NCI-H2029 (cell line): ENCODE measurements at regions not wholly inside any gene's neighbourhood (a gene's known extent, or its start where the extent isn't known, plus 50 kb on each side); places are given as distances from the start of the nearest gene placed in this dataset.
"Not testable (repeated sequence)": the region's sequence is repeated elsewhere in the genome, so short reads cannot be mapped to it uniquely, and the experiment has no call there.

ENCODE experiments used
- DNase-seq: peaks from one replicate; lab custom pipeline; 2025; lab: John Stamatoyannopoulos, UW

DNA sequence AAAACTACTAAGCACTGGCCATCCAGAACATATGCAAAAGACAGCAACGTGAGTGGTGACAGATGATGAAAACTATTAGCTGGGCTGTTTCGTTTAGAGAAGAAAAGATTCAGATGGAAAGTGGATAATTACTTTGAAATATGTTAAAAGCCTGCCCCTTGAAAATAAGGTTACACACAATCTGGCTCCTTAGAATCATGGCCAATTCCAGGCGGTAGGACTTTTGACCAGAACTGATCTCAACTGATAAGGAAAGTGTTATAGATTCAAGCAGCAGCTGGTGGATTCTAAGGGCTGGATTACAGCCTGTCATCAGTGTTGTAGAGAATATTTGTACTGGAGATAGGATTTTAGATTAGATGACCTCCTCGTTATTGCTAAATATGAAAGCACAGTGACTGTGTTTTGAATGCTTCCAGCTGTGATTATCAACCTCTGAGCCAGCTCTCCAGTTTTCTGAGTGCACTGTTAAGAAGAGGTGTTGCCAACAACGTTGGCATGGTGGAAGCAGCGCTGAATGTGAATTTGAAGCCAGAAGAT is 75.1 kb downstream of the KBTBD2 start:
- not testable (repeated sequence) for DNase-seq

- not testable (repeated sequence) for DNase-seq
These were observed 76.8 kb downstream of the KBTBD2 start for GRCh38 chr7:32814779-32815178.

GRCh38 chr7:32809871-32810270 is 81.7 kb downstream of the KBTBD2 start:
- DNase-seq = no peak

DNA sequence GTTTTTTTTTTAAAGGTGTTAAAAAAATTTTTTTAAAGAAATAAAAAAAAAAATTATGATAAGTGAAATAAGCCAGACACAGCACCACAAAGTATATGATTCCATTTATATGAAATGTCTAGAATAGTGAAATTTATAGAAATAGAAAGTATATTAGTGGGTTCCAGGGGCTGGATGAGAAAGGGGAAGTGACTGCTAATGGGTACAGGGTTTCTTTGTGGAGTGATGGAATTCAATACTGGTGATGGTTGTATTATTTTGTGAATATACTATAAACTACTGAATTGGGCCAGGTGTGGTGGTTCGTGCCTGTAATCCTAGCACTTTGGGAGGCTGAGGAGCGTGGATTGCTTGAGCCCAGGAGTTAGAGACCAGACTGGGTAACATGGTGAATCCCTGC is 82.2 kb downstream of the KBTBD2 start:
- DNase-seq = no peak

DNA sequence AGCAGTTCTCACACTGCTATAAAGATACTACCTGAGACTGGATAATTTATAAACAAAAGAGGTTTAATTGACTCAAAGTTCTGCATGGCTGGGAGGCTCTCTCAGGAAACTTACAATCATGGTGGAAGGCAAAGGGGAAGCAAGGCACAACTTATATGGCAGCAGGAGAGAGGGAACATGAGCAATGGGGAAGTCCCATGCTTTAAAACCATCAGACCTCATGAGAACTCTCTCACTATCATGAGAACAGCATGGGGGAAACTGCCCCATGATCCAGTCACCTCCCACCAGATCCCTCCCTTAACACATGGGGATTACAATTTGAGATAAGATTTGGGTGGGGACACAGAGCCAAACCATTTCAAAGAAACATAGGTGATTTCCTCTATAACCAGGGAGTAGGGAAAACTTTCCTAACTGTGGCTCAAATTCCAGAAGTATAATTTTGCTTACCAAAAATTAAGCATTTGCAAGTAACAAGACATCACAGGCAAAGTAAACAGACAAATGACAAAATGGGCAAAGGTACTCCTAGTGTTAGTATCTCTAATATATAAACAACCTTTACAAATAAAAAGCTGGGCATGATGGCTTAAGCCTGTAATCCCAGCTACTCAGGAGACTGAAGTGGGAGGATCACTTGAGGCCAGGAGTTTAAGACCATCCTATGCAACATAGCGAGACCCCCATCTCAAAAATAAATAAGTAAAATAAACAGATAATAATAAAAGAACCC is 88.0 kb downstream of the KBTBD2 start:
- DNase-seq = no peak

GRCh38 chr7:32802305-32802910 is 89.2 kb downstream of the KBTBD2 start:
- no peak for DNase-seq

DNA sequence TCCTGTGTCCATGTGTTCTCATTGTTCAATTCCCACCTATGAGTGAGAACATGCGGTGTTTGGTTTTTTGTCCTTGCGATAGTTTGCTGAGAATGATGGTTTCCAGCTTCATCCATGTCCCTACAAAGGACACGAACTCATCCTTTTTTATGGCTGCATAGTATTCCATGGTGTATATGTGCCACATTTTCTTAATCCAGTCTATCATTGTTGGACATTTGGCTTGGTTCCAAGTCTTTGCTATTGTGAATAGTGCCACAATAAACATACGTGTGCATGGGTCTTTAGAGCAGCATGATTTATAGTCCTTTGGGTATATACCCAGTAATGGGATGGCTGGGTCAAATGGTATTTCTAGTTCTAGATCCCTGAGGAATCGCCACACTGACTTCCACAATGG is 98.5 kb downstream of the KBTBD2 start:
- DNase-seq = not testable (repeated sequence)

GRCh38 chr7:32790766-32791430 is 100.7 kb downstream of the KBTBD2 start:
- not testable (repeated sequence) for DNase-seq

GRCh38 chr7:32789266-32789665 is 102.3 kb downstream of the KBTBD2 start:
- DNase-seq = not testable (repeated sequence)

- not testable (repeated sequence) for DNase-seq
These were observed 103.4 kb downstream of the KBTBD2 start for GRCh38 chr7:32788174-32788573.

DNA sequence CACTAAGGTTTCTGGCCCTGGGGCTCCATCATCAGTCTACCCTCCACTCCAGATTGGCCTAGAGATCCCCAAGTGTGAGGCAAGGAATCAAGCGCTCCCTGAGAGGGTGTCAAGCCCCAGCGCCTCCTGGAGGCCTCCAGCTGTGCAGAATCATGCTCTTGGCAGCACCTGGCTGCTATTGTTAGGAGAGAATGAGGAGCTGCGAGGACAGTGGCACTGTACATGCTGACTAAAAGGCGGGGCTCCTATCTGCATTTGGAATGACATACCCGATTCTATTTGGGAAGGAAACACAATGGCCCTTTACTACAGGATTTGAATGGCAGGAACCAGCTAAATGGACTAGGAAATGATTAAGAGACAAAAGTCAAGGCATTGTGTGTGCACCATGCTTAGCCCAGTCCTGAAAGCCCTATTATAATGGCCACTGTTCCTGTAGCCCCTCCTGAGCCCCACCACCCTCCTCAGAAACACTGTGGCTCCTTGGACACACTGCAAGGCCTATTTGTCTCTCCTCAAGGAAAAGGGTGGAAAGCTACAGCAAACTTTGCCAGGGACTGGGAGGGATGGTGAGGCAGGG is 106.1 kb downstream of the KBTBD2 start:
- DNase-seq = not testable (repeated sequence)

DNA sequence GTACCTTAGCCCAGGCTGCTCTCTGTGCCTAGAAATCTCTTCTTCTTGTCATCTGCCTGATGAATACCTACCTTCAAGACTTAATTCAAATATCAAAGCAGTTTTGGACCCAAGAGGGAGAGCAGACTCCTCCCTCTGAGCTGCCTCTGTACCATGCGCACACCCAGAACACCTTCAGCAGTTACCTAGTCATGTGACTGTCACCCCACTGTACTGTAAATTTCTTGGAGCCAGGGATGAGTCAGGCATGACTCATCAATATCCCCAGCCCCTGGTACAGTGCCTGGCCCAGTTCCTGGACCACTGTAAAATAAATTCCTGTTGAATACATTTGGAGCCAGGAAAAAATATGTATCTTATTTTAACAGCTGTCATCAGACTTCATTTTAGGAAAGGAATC is 111.7 kb downstream of the KBTBD2 start:
- DNase-seq = not testable (repeated sequence)

GRCh38 chr7:32779167-32779566 is 112.4 kb downstream of the KBTBD2 start:
- no peak for DNase-seq

GRCh38 chr7:32777041-32777666 is 114.4 kb downstream of the KBTBD2 start:
- DNase-seq = not testable (repeated sequence)

DNA sequence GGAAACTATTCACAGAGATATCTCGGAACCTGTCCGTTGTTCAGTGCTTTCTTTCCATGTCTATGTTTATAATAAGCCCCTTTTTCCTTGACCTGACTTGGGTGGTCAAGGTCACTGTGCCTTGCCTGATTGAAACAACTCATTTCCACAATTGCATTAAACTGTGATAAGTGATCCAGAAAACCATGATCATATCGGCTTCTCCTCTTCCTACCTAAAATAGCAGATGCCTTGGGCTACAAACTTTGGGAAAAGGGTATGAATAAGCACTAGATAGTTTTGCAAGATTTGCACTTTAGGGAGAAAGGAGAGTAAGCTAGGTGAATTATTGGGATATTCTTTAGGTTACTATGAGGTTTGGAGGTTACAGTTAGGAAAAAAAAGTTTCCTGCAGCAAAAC is 115.2 kb downstream of the KBTBD2 start:
- DNase-seq = not testable (repeated sequence)

GRCh38 chr7:32775809-32776208 is 115.8 kb downstream of the KBTBD2 start:
- not testable (repeated sequence) for DNase-seq

DNA sequence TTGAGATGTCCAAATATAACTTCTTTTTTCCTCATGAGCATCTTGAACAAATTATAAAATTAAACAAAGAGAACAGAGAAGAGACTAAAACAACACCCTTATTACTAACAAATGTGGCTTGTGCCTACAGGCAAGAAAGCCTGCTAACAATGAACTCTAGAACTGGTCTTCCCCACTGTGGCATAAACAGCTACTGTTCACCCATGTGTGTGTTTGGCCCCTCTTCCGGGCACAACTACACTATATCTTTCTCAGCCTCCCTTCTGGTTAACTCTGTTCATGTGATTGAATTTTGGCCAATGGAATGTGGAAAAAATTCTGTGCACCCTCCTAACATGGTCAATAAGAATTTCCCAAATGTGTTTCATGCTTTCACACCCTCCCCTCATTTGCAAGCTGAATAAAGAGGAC is 117.0 kb downstream of the KBTBD2 start:
- no peak for DNase-seq

DNA sequence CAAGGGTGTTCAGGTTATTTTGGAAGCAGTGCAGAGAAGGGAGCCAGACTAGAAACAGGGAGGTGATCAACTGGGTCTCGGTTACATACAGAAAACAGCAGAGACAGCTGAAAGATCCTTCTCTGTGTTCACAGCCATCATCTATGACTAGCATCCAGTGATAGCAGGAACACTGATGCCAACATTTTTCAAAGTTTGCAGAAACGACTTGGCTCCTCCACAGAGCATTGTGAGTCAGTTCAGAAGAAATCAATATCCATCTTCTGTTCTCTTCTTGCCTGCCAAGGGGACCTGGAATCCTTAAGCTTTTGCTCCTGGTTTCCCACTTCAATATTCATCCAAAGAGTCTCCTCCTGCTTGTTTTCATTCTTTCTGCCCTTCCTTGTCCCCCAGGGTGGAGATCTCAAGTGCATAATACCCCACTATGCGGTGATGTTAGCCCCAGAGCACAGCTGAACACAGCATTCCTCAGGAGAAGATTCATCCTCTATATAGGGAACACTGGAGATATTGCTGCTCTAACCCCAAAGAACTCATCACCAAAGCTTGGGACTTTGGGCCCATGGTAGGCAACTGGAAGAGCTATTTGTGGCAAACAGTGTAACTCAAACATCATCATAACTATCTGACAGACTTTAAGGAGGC is 122.6 kb downstream of the KBTBD2 start:
- DNase-seq = not testable (repeated sequence)

GRCh38 chr7:32768338-32768737 is 123.2 kb downstream of the KBTBD2 start:
- DNase-seq = not testable (repeated sequence)

DNA sequence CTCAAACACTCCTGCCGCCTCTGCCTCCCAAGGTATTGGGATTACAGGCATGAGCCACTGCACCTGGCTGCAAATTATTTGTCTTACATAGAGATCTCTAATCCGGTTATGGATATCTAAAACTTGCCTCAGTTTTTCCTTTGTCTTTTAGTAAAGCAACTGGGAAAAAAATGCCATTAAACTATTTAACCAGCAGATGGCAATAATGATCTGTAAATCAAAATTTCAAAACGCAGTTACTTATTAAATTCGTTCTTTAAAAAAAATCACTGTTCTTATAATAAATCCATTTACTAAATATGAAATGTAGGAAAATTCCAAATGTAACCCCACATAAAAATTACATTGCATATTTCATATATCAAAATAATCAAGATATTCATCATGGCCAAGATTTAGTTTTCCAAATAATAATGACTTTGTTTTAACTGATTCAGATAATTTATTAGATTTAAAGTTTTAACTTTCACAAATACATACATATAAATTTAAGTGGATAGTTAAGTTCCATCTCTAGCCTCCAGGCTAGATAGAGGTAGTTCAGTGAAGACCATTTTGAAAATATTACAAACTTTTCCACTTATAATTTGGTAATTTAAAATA is 125.8 kb downstream of the KBTBD2 start:
- not testable (repeated sequence) for DNase-seq

GRCh38 chr7:32765185-32765584 is 126.4 kb downstream of the KBTBD2 start:
- no peak for DNase-seq
